Neural progenitor cell (in vitro differentiated cells): ENCODE measurements at regions not wholly inside any gene's neighbourhood (a gene's known extent, or its start where the extent isn't known, plus 50 kb on each side); places are given as distances from the start of the nearest gene placed in this dataset.

Experiments
- DNase-seq: peaks from one replicate; pipeline ENCODE4 v3.0.0-alpha.2; 2016; ENCODE audit warnings: low spot score
- H2AFZ ChIP-seq: fragments of 200-600 bp; sonication (generic); replicated peaks from 2 replicates; pipeline ENCODE4 v1.6.1; 2016; ENCODE audit warnings: antibody characterized with exemption
- H3F3A ChIP-seq: fragments of 200-600 bp; sonication (generic); 2 replicates; pipeline ENCODE4 v1.6.1; 2016; ENCODE audit warnings: antibody characterized with exemption, low read depth
- H3K27ac ChIP-seq: fragments of 200-600 bp; sonication (generic); 2 replicates; pipeline ENCODE4 v1.5.1; 2016; ENCODE audit warnings: mild to moderate bottlenecking
- H3K27me3 ChIP-seq: fragments of 200-600 bp; sonication (generic); 2 replicates; pipeline ENCODE4 v1.6.1; 2016; ENCODE audit warnings: mild to moderate bottlenecking, moderate library complexity
- H3K36me3 ChIP-seq: fragments of 200-600 bp; sonication (generic); 2 replicates; pipeline ENCODE4 v1.5.1; 2016
- H3K4me1 ChIP-seq: fragments of 200-600 bp; sonication (generic); 2 replicates; pipeline ENCODE4 v1.6.1; 2016; ENCODE audit warnings: mixed run types
- H3K4me2 ChIP-seq: fragments of 200-600 bp; sonication (generic); 2 replicates; pipeline ENCODE4 v1.6.1; 2016
- H3K4me3 ChIP-seq: fragments of 200-600 bp; sonication (generic); 2 replicates; pipeline ENCODE4 v1.5.1; 2016
- H3K79me2 ChIP-seq: fragments of 200-600 bp; sonication (generic); 2 replicates; pipeline ENCODE4 v1.6.1; 2016; ENCODE audit warnings: low read depth
- H3K9ac ChIP-seq: fragments of 200-600 bp; sonication (generic); 2 replicates; pipeline ENCODE4 v1.6.1; 2016
- H3K9me3 ChIP-seq: fragments of 200-600 bp; sonication (generic); 2 replicates; pipeline ENCODE4 v1.5.1; 2016; ENCODE audit warnings: low read depth
- H4K20me1 ChIP-seq: fragments of 200-600 bp; sonication (generic); 2 replicates; pipeline ENCODE4 v1.6.1; 2016; ENCODE audit warnings: low read depth
- H3K27ac Mint-ChIP-seq: 3 replicates; pipeline ENCODE4 v1.8.0; 2021; ENCODE audit warnings: mixed read lengths
- H3K27me3 Mint-ChIP-seq: 2 replicates; pipeline ENCODE4 v1.8.0; 2022; ENCODE audit warnings: low read depth, mild to moderate bottlenecking, inconsistent platforms, moderate library complexity, mixed read lengths; ENCODE audit not compliant: insufficient read depth
- H3K36me3 Mint-ChIP-seq: 3 replicates; pipeline ENCODE4 v1.8.0; 2021; ENCODE audit warnings: mixed read lengths
- H3K4me1 Mint-ChIP-seq: 3 replicates; pipeline ENCODE4 v1.8.0; 2021; ENCODE audit warnings: mixed read lengths
- H3K4me3 Mint-ChIP-seq: 3 replicates; pipeline ENCODE4 v1.8.0; 2021; ENCODE audit warnings: mild to moderate bottlenecking, moderate library complexity, mixed read lengths
- H3K9me3 Mint-ChIP-seq: 3 replicates; pipeline ENCODE4 v1.8.0; 2020; ENCODE audit warnings: mixed read lengths
- EZH2 ChIP-seq: fragments of 200-600 bp; sonication (generic); IDR thresholded peaks from 2 replicates; pipeline ENCODE4 v1.6.1; 2017; ENCODE audit warnings: antibody characterized with exemption, mild to moderate bottlenecking, moderate library complexity
- EZH2phosphoT487 ChIP-seq: fragments of 200-600 bp; sonication (generic); IDR thresholded peaks from 2 replicates; pipeline ENCODE4 v1.6.1; 2017; ENCODE audit warnings: antibody characterized with exemption
- TF ChIP-seq, protein P1 (sequence below): fragments of 200-600 bp; sonication (generic); IDR thresholded peaks from 2 replicates; pipeline ENCODE4 v1.5.1; 2017; ENCODE audit warnings: antibody characterized with exemption, mild to moderate bottlenecking

DNA sequence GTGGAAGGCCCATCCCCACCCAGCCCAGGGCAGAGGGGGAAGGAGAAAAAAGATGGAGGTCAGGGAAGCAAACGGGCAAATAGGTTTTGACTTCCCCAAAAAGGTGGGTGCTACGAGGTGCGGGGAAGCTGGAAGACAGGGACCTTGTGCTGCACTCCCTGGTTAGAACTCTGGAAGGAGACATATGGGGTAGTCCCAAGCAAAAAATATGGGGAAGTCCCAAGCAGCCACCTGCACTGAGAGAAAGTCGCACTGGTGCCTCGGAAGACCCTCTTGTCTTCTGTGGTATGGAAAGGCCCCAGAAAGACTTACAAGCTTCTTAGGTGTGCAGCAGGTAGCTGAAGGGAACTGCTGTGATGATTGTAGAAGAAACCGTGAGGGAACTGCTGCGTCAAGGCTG lies 93.8 kb upstream of the CEP85L start:
- Histone ChIP-seq H3K9me3 (no peaks in the 10 kb centered on the region), H4K20me1 (no peaks in the 10 kb centered on the region), H3K4me1 (peaks cover 9% of the 10 kb centered on the region), H3K4me2 (no peak overlapping the region), H3K4me3 (no peak overlapping the region), H3K36me3 (no peaks in the 10 kb centered on the region), H3K27ac (no peak overlapping the region), H3F3A (no peaks in the 10 kb centered on the region), H3K27me3 (no peaks in the 10 kb centered on the region), H2AFZ (no peak overlapping the region), H3K9ac (no peak overlapping the region), H3K79me2 (no peaks in the 10 kb centered on the region)
- Mint-ChIP-seq H3K36me3 (no peaks in the 10 kb centered on the region), H3K4me3 (no peak overlapping the region), H3K27ac (no peak overlapping the region), H3K27me3 (no peaks in the 10 kb centered on the region), H3K4me1 (peaks cover 11% of the 10 kb centered on the region), H3K9me3 (no peaks in the 10 kb centered on the region)
- DNase-seq, result no peak
- TF ChIP-seq EZH2 (no peak), EZH2phosphoT487 (no peak)
- TF ChIP-seq, protein P1, sequence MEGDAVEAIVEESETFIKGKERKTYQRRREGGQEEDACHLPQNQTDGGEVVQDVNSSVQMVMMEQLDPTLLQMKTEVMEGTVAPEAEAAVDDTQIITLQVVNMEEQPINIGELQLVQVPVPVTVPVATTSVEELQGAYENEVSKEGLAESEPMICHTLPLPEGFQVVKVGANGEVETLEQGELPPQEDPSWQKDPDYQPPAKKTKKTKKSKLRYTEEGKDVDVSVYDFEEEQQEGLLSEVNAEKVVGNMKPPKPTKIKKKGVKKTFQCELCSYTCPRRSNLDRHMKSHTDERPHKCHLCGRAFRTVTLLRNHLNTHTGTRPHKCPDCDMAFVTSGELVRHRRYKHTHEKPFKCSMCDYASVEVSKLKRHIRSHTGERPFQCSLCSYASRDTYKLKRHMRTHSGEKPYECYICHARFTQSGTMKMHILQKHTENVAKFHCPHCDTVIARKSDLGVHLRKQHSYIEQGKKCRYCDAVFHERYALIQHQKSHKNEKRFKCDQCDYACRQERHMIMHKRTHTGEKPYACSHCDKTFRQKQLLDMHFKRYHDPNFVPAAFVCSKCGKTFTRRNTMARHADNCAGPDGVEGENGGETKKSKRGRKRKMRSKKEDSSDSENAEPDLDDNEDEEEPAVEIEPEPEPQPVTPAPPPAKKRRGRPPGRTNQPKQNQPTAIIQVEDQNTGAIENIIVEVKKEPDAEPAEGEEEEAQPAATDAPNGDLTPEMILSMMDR, result no peak

DNA sequence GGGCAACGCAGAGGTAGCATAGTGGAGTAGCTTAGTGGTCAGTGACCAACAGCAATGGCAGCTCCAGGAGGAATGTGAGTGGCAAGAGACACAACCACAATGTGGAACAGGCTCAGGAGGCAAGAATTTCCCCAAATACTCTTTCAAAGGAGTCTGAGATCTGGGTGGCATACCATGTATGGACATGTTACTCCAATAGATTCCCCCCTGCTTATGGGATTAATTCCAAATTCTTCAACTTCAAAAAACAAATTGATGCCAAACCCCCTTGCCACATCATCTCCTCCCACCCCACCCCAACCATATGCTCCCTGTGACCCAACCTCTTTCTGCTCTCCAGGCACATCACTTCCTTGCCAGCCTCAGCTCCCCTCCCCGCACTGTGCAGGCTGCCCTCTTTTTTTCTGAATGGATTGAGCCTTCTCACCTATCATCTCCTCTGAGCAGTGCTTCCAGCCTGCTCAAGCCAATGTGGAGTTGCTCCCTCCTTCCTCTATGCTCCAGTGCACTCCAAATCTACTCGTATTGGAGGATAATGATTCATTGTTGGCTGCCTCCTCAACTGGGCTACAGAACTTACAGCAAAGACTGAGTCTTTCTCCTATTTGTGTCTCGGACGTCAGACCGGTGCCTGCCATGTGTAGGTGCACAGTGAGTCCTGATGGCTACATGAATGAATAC lies 93.0 kb upstream of the CEP85L start:
- no peak for DNase-seq
- no peaks in the 10 kb centered on the region for H3K27me3 ChIP-seq
- no peaks in the 10 kb centered on the region for H4K20me1 ChIP-seq
- no peaks in the 10 kb centered on the region for H3K9me3 Mint-ChIP-seq
- TF ChIP-seq EZH2phosphoT487 (no peak), EZH2 (no peak)
- TF ChIP-seq, protein P1, result no peak
- H3K9me3 ChIP-seq, result no peaks in the 10 kb centered on the region
- no peak overlapping the region for H3K4me3 ChIP-seq
- no peaks in the 10 kb centered on the region for H3K79me2 ChIP-seq
- no peaks in the 10 kb centered on the region for H3F3A ChIP-seq
- no peaks in the 10 kb centered on the region for H3K27me3 Mint-ChIP-seq
- no peak overlapping the region for H3K4me3 Mint-ChIP-seq
- no peak overlapping the region for H3K4me2 ChIP-seq
- H3K9ac ChIP-seq, result no peak overlapping the region
- no peak overlapping the region for H2AFZ ChIP-seq
- H3K27ac Mint-ChIP-seq, result no peak overlapping the region
- peaks cover 11% of the 10 kb centered on the region for H3K4me1 Mint-ChIP-seq
- H3K27ac ChIP-seq, result no peak overlapping the region
- H3K4me1 ChIP-seq, result peaks cover 9% of the 10 kb centered on the region
- H3K36me3 Mint-ChIP-seq, result no peaks in the 10 kb centered on the region
- H3K36me3 ChIP-seq, result no peaks in the 10 kb centered on the region

DNA sequence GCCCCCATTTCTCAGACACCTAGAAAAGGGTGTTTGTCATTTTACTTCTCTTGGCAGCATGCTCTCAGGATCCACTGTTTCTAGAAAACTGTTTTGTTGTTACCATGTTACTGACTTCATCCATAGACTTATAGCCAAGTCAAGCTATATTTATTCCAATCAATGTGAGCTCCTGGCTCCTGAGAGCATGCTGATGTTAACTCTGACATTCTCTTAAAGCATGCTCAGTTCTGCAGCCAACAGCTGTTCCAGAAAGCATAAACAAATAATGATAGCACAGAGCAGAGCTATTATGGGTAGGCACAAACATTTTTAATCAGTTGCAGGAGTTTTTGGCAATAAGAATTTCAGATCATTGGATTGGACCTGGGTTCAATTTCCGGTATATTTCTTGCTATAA lies 92.4 kb upstream of the CEP85L start:
- no peak for DNase-seq

DNA sequence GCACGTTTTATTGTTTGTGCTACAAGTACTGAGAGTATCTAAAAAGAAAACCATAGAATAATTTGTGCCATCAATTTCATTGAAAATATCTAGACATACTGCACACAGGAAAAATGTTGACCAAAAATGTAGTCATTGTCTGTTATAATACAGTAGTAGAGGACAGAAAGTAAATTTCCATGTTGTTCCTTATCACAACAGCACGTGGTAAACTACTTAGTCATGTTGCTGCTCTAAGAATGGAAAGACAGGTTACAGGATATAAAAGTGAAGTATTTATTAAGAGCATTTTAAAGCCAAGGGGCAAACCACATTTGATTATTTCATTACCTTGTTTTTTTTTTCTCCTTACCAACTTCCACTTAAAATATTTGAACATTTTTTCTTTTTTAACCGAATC lies 89.0 kb upstream of the CEP85L start:
- Mint-ChIP-seq H3K4me1 (no peaks in the 10 kb centered on the region), H3K27me3 (no peaks in the 10 kb centered on the region), H3K27ac (no peak overlapping the region), H3K9me3 (no peaks in the 10 kb centered on the region), H3K36me3 (no peaks in the 10 kb centered on the region), H3K4me3 (no peak overlapping the region)
- H3K4me3 ChIP-seq, result no peak overlapping the region
- no peak for TF ChIP-seq EZH2
- TF ChIP-seq EZH2phosphoT487, result no peak
- TF ChIP-seq, protein P1, result no peak
- no peak for DNase-seq
- H3K27ac ChIP-seq, result no peak overlapping the region
- H3K4me1 ChIP-seq, result no peaks in the 10 kb centered on the region
- H2AFZ ChIP-seq, result no peak overlapping the region
- no peaks in the 10 kb centered on the region for H3K9me3 ChIP-seq
- H3K79me2 ChIP-seq, result no peaks in the 10 kb centered on the region
- no peaks in the 10 kb centered on the region for H3K27me3 ChIP-seq
- H3K4me2 ChIP-seq, result no peak overlapping the region
- no peaks in the 10 kb centered on the region for H4K20me1 ChIP-seq
- no peak overlapping the region for H3K9ac ChIP-seq
- no peaks in the 10 kb centered on the region for H3K36me3 ChIP-seq
- no peaks in the 10 kb centered on the region for H3F3A ChIP-seq

More for the DNA sequence above, 92.4 kb upstream of the CEP85L start:
- no peak overlapping the region for H3K4me3 Mint-ChIP-seq
- Histone ChIP-seq H3K4me1 (peaks cover 8% of the 10 kb centered on the region), H3F3A (no peaks in the 10 kb centered on the region), H3K79me2 (no peaks in the 10 kb centered on the region), H3K36me3 (no peaks in the 10 kb centered on the region), H3K9me3 (no peaks in the 10 kb centered on the region), H3K4me2 (no peak overlapping the region), H2AFZ (no peak overlapping the region), H4K20me1 (no peaks in the 10 kb centered on the region), H3K9ac (no peak overlapping the region), H3K27me3 (no peaks in the 10 kb centered on the region), H3K4me3 (no peak overlapping the region), H3K27ac (no peak overlapping the region)
- H3K27me3 Mint-ChIP-seq, result no peaks in the 10 kb centered on the region
- no peaks in the 10 kb centered on the region for H3K36me3 Mint-ChIP-seq
- peaks cover 7% of the 10 kb centered on the region for H3K4me1 Mint-ChIP-seq
- H3K9me3 Mint-ChIP-seq, result no peaks in the 10 kb centered on the region
- TF ChIP-seq EZH2phosphoT487, result no peak
- H3K27ac Mint-ChIP-seq, result no peak overlapping the region
